IPS-NIHi7 (cell line): ENCODE measurements at regions not wholly inside any gene's neighbourhood (a gene's known extent, or its start where the extent isn't known, plus 50 kb on each side); places are given as distances from the start of the nearest gene placed in this dataset.
A peak's percentile ranks its signal among the peaks of the same experiment; 100 is the strongest.
"Not testable (repeated sequence)": the region's sequence is repeated elsewhere in the genome, so short reads cannot be mapped to it uniquely, and the experiment has no call there.

Experiments used
- DNase-seq: peaks from one replicate; pipeline ENCODE4 v3.0.0; 2012; ENCODE audit warnings: mixed read lengths; ENCODE audit errors: extremely low spot score

GRCh38 chr5:18535753-18536152 lies 901.5 kb downstream of the TAF11L14 start:
- not testable (repeated sequence) for DNase-seq

- DNase-seq: no peak
These were observed 910.2 kb downstream of the TAF11L14 start for GRCh38 chr5:18544421-18544820.

GRCh38 chr5:18546591-18546990 lies 912.3 kb downstream of the TAF11L14 start:
- DNase-seq: no peak

DNA sequence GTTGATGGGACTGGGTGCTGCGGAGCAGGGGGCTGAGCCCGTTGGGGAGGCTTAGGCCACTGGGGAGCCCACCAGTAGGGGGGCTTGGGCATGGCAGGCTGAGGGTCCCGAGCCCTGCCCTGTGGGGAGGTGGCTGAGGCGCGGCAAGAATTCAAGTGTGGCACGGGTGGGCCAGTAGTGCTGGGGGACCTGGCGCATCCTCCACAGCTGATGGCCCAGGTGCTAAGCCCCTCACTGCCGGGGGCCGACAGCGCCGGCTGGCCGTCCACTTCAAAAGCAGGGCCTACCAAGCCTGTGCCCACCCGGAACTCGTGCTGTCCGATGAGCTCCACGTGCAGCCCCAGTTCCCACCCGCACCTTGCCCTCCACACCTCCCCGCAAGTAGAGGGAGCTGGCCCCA lies 917.5 kb downstream of the TAF11L14 start:
- DNase-seq: no peak

DNA sequence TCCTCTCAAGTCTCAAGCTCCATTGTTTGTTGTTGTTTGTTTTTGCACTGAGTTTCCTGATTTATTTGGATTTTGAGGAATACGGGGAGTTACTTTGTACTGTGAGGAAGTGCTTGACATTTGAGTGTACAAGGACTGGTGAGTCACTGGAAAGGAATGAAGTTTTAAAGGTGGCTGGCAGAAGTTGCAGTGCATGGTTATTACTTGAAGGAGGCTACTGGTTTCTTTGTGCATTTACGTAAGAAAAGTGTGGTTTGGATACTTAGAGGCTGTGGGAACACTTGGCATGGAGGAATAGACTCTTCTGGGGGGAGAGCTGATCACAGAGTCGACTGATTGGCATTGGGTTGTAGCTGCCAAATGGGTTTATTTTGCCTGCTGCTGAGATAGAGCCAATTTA lies 919.0 kb downstream of the TAF11L14 start:
- DNase-seq: no peak

GRCh38 chr5:18560602-18561001 lies 926.3 kb downstream of the TAF11L14 start:
- no peak for DNase-seq

GRCh38 chr5:18563853-18564252 lies 929.6 kb downstream of the TAF11L14 start:
- no peak for DNase-seq

DNA sequence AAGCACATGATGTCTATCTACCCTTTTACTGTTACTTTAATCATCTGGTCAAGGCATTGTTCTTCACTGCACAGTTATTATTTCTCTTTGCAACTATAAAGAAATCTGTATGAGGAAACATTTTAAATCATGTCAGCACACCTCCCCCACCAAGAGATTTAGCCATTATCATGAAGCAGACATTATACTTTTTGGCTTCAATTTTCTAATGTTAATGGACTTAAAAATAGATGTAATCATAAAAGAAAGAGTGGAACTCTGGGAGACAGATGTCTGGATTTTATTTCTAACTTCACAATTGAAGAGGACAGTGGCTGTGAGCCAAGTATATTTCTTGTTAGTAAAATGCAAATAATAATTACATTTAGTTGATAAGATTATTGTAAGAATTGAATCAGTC lies 932.4 kb downstream of the TAF11L14 start:
- no peak for DNase-seq

DNA sequence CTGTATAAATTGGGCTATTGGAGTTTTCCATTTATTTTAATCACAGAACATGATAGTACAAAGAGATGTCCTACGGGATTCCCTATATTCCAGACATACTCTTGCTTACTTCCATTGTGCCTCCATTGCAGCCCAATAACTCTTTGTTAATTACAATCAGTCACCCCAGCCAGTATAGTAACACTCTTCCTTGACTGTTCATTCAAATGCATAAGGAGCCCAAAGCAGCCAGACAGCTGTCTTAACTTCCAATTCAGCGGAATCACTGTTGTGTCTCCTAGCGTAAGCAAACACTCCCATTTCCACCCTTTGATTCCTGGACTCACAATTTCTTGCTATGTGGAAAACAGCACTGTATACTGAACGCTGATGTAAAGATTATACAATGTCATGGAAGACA lies 942.3 kb downstream of the TAF11L14 start:
- DNase-seq: no peak

- DNase-seq: no peak
These were observed 966.9 kb downstream of the TAF11L14 start for GRCh38 chr5:18601185-18601584.

DNA sequence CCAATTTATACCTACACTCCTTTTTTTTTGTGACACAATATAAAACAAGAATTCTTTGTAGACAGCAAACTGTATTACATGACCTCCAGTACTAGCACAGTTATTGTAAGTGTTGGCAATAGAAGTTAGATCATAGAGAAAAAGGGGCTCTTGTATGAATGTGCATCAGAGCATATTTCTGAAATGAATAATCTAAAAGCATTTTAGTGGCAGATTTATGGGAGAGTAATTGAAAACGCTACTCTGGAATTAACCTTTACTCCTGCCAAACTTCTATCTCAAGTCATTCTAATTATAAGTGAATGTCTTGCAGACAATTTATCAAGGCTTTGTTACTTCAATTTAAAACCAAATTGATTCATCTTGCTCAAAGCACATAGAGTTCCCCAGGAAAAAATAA lies 968.1 kb downstream of the TAF11L14 start:
- DNase-seq: no peak

DNA sequence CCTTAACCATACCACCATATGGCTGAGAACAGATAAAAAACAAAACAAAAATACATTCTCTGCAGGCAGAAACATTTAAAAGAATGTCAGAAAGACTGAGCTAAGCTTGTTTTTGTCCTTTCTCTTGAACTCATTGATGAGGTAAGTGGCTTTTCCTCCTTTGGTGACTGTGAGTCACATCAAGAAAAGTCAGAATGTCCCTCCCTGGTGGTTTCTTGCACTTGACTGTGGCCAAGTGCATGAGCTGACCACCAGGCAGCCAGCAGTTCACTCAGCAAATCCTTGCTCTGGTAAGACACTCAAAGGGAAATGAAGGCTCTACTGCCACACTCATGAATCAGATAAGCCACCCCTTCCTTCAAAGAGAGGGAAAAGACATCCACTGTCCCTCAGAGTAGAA lies 970.9 kb downstream of the TAF11L14 start:
- DNase-seq: peak; percentile 10

- no peak for DNase-seq
These were observed 973.3 kb downstream of the TAF11L14 start for GRCh38 chr5:18607570-18607969.

DNA sequence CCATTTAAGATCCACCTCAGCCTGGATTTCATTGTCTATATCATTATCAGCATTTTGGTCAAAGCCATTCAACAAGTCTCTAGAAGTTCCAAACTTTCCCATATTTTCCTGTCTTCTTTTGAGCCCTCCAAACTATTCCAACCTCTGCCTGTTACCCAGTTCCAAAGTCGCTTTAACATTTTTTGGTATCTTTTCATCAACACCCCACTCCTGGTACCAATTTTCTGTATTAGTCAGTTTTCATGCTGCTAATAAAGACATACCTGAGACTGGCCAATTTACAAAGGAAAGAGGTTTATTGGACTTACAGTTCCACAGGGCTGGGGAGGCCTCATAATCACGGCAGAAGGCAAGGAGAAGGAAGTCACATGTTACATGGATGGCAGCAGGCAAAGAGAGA lies 982.9 kb downstream of the TAF11L14 start:
- DNase-seq: not testable (repeated sequence)

- no peak for DNase-seq
These were observed 996.3 kb downstream of the TAF11L14 start for GRCh38 chr5:18630458-18631045.

GRCh38 chr5:18652404-18653215 lies 1018.4 kb downstream of the TAF11L14 start:
- DNase-seq: no peak

- no peak for DNase-seq
These were observed 1019.0 kb downstream of the TAF11L14 start for GRCh38 chr5:18653216-18653752.

DNA sequence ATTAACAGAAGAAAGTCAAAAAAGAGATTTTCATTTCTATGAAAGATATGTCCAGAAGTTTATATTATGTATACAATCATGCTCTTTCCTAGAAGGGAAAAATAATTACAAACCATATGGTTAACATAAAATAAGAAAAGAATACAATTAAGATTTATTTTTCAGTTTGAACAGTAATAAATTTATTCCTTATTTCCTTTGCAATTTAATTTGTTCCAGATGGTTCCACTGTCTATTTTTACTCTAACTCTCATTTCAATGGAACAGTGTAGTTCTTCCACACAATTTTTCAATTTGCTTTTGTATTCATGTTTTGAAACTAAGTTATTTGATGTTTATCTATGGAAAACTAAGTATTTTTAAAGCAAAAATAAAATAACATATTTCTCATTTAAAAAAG lies 1026.3 kb downstream of the TAF11L14 start:
- no peak for DNase-seq

- no peak for DNase-seq
These were observed 1028.0 kb downstream of the TAF11L14 start for GRCh38 chr5:18662231-18662630.

DNA sequence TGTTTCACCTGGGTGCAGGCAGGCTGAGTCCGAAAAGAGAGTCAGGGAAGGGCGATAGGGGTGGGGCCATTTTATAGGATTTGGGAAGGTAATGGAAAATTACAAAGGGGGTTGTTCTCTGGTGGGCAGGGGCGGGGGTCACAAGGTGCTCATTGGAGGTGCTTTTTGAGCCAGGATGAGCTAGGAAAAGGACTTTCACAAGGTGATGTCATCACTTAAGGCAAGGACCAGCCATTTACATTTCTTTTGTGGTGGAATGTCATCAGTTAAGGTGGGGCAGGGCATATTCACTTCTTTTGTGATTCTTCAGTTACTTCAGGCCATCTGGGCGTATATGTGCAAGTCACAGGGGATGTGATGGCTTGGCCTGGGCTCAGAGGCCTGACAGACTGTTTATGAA lies 1040.0 kb downstream of the TAF11L14 start:
- DNase-seq: not testable (repeated sequence)

- no peak for DNase-seq
These were observed 1040.8 kb downstream of the TAF11L14 start for GRCh38 chr5:18675041-18675440.

DNA sequence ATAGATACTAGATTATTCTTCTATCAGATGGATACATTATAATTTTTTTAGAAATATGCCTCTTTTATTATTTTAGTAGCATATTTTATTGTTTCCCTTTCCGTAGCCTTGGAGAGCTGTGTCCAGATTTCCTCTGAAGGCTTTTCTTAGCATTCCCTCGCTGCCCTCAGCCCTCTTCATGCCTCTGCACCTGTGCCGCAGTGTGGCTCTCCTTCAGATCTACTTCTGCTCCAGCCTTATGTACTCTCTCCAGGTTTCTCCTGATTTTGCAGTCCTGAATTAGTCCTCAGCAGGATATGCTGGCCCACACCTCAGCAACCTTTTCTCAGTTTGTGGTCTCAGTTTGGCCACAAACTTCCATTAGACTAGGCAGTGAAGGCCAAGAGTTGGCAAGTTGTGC lies 1052.0 kb downstream of the TAF11L14 start:
- peak; percentile 7 for DNase-seq

DNA sequence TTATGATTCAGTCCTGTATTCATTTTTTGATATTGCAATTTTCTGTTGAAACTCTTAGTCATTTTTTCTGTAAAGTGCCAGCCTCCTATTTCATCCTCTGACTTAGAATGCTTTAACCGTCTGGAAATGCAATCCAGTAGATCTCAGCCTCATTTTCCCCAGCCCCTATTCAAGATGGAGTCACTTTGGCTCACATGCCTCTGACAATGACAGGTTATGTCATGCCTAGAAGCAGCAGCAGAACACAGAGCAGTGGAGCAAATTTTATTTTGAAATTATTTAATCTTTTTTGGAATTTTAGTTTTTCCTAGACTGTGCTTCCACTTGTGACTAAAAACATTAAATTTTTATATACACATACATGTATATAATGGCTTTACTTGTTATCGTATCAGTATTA lies 1053.2 kb downstream of the TAF11L14 start:
- DNase-seq: no peak
